ENCODE measurements at regions not wholly inside any gene's neighbourhood (a gene's known extent, or its start where the extent isn't known, plus 50 kb on each side); places are given as distances from the start of the nearest gene placed in this dataset.
"Not testable (repeated sequence)": the region's sequence is repeated elsewhere in the genome, so short reads cannot be mapped to it uniquely, and the experiment has no call there.

DNA sequence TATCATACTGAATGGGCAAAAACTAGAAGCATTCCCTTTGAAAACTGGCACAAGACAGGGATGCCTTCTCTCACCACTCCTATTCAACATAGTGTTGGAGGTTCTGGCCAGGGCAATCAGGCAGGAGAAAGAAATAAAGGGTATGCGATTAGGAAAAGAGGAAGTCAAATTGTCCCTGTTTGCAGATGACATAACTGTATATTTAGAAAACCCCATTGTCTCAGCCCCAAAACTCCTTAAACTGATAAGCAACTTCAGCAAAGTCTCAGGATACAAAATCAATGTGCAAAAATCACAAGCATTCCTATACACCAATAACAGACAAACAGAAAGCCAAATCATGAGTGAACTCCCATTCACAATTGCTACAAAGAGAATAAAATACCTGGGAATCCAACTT lies 52.5 kb upstream of the CCDC71L start:
- not testable (repeated sequence) for DNase-seq (ENCODE audit: low read depth in 2 of 2)

GRCh38 chr7:106714590-106715442 lies 53.9 kb upstream of the CCDC71L start:
- not testable (repeated sequence) for DNase-seq (ENCODE audit: low read depth in 2 of 2)

DNA sequence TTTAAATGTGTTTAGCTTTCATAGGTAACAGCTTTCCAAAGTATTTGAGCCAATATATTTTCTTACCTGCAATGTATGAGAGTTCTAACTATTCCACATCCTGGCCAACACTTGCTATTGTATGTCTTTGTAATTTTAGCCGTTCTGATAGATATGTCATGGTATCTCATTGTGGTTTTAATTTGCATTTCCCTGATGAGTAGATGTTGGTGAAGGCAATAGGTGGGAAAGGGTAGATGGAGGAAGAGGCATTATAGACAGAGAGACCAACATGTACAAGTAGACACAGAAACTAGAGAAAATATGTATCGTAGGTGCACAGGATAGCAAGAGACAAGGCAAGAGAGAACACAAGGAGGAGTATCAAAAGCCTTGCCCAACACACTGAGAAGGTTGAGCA lies 54.8 kb upstream of the CCDC71L start:
- no peak for DNase-seq (ENCODE audit: low read depth in 2 of 2)

- no peak for DNase-seq (ENCODE audit: low read depth in 2 of 2)
Measured at GRCh38 chr7:106717254-106717954, 56.4 kb upstream of the CCDC71L start.

- DNase-seq (ENCODE audit: low read depth in 2 of 2), result peak; percentile 64 to 75
Measured at GRCh38 chr7:106717955-106718871, 57.3 kb upstream of the CCDC71L start.

GRCh38 chr7:106720641-106721040 lies 59.7 kb upstream of the CCDC71L start:
- no peak for DNase-seq (ENCODE audit: low read depth in 2 of 2)

GRCh38 chr7:106721816-106722785 lies 61.1 kb upstream of the CCDC71L start:
- DNase-seq (ENCODE audit: low read depth in 2 of 2), result no peak

- DNase-seq (ENCODE audit: low read depth in 2 of 2), result no peak
Measured at GRCh38 chr7:106723398-106723797, 62.4 kb upstream of the CCDC71L start.

DNA sequence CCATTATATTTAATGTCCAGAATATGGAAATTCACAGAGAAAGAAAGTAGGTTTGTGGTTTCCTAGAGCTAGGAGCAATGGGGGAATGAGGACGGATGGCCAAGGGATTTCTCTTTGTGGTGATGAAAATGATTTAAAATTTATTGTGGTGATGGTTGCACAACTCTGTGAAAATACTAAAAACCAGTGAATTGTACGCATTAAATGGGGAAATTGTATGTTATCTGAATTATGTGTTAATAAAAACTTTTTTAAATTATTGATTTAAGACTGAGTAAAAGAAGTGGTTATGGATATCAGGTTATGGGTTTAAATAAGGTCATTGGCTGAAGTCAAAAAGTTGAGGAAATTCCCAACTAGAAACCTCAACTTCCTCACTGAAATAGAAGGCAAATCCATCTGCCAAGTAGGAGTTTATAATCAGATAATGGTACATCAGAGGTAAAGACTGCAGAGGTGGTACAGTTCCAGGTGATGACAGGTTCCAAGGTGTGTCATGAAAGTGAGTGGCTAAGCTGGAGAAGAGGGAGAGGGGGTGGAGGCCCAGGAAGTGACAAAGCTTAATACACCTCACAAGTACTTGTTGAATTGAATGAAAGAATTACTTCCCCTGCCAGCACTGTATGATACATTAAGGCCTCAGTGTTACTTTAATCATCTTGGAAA lies 68.9 kb upstream of the CCDC71L start:
- DNase-seq (ENCODE audit: low read depth in 2 of 2), result no peak

- no peak for DNase-seq (ENCODE audit: low read depth in 2 of 2)
Measured at GRCh38 chr7:106731187-106731586, 70.2 kb upstream of the CCDC71L start.

GRCh38 chr7:106731646-106732444 lies 70.9 kb upstream of the CCDC71L start:
- no peak for DNase-seq (ENCODE audit: low read depth in 2 of 2)

DNA sequence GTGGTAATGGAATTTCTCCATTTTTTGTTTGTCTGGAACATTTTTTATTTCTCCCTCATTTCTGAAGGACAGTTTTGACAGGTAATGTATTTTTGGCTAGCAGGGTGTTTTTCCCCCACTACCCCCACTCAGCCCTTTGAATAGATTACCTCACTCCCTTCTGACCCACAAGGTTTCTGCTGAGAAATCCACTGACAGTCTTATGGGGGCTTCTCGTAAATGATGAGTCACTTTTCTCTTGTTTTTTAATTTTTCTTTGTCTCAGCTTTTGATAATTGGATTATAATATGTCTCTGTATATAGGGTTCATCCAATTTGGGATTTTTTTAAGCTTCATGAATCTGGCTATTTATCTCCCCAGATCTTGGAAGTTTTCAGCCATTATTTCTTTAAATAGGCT lies 74.7 kb upstream of the CCDC71L start:
- DNase-seq (ENCODE audit: low read depth in 2 of 2), result no peak

- no peak for DNase-seq (ENCODE audit: low read depth in 2 of 2)
Measured at GRCh38 chr7:106736123-106736507, 75.2 kb upstream of the CCDC71L start.

DNA sequence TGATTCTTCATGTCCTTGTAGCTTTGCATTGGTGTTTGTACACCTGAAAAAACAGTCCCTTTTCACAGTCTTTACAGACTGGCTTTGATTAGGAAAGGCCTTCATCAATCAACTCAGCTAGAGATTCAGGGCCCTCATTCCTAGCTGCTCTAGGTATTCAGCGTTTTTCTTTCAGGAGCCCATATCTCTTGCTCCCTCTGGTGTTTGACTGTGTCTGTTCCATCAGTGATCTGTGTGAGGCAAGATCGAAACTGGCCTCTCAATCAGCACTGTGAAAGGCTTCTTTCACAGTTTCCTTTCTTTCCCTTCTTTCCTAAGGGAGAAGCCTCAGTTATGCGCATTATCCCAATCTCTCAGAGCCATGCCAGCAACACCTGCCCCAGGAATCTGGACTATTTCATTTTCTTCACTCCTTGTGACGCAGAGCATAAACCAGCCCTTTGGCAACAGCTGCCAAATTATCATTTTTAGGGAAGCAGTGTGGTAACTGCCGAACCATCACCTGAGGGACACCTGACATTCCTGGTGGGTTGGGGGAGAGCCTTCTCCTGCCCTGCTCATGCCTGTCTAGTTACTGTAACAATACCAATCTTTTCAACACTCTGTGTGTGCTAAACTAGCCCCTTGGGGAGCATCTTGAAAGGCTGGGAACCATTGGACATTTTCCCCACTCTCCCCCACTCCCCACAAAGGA lies 75.7 kb upstream of the CCDC71L start:
- peak; percentile 5 to 14 for DNase-seq (ENCODE audit: low read depth in 2 of 2)

- DNase-seq (ENCODE audit: low read depth in 2 of 2), result no peak
Measured at GRCh38 chr7:106737202-106737562, 76.2 kb upstream of the CCDC71L start.

DNA sequence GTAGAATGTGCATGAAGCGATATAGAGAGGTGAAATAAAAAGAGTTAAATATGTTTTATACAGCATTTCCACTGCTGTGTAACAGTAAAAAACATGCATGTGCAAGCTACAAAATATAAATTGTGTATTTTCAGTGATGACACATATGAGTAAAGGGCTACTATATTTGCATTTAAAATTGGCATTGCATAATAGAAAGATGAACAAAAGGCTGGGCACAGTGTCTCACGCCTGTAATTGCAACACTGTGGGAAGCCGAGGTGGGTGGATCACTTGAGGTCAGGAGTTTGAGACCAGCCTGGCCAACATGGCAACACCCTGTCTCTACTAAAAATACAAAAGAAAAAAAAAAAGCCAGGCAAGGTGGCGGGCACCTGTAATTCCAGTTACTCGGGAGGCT lies 79.8 kb upstream of the CCDC71L start:
- no peak for DNase-seq (ENCODE audit: low read depth in 2 of 2)

DNA sequence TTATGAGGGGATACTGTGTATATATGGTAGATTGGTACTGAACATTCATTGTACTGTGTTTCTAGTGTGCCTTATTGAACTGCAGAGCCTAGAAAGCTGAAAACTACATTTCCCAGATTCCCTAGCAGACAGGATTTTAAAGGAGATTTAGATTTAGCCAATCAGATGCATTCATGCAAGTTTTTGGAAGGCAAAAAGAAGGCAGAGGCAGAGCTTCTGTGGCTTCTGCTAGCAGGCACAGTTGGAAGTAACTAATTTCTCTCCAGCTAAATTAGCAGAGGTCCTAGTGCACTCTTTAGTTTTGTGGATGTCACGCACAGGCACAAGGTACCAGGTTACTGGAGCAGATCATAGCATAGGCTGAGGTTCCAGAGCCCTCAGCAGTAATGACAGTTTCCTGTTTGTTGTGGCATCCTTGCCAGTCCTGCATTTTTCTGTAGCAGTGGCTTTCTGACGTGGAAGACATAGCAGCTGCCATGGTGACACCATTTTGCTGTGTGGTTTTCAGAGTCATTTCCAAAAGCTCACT lies 83.7 kb upstream of the CCDC71L start:
- DNase-seq (ENCODE audit: low read depth in 2 of 2), result no peak

DNA sequence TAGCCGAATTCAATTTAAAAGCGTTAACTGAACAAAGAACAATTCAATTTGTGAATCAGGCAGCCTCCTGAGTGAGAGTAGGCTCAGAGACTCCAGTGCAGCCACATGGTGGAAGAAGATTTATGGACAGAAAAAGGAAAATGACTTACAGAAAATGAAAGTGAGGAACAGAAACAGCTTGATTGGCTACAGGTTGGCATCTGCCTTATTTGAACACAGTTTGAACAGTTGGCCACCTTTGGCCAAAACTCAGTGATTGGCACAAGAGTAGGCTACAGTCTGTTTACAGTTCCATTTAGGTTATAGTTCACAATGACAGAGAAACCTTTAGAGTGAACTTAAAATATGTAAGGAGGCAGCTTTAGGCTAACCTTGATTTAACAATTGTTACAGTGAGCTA lies 86.3 kb upstream of the CCDC71L start:
- not testable (repeated sequence) for DNase-seq (ENCODE audit: low read depth in 2 of 2)

- DNase-seq (ENCODE audit: low read depth in 2 of 2), result no peak
Measured at GRCh38 chr7:106747804-106748203, 86.8 kb upstream of the CCDC71L start.

Measured in stimulated activated CD4-positive, alpha-beta T cell treated with anti-CD3 and anti-CD28 coated beads, Interleukin-12 subunit alpha, Interleukin-12 subunit beta, amount 100 ng/mL, for 24 hours (primary cell).